NCI-H1092 treated with DMSO at 0.1 percent for 48 hours (cell line): ENCODE measurements at regions not wholly inside any gene's neighbourhood (a gene's known extent, or its start where the extent isn't known, plus 50 kb on each side); places are given as distances from the start of the nearest gene placed in this dataset.

Experiments
- DNase-seq: peaks from one replicate; lab custom pipeline; 2025; lab: John Stamatoyannopoulos, UW

- DNase-seq = no peak
These were observed 109.2 kb upstream of the HS3ST1 start for GRCh38 chr4:11537846-11538245.

- DNase-seq = no peak
These were observed 106.6 kb upstream of the HS3ST1 start for GRCh38 chr4:11535333-11535732.

DNA sequence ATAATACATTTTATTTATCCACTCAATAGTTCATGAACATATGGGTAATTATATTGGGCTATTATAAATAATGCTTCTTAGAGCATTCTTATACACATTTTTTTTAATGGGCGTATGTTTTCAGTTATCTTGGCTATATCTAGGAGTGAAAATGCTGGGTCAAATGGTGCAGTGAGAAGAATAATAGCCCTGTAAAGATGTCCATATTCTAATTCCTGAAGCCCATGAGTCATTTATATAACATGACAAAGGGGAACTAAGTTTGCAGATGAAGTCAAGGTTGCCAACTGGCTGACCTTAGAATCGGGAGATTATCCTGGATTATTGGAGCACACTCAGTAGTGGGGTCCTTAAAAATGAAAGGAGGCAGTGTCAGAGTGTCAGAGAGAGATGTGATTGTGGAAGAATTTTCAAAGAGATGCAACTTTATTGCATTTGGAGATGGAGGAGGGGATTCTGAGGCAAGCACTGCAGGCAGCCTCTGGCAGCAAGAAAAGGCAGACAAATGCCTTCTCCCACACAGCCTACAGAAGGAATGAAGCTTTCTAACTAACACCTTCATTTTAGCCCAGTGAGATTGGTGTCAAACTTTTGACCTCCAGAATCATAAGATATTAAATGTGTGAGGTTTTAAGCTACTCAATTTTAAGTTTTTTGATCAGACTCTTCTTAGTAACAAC, 106.1 kb upstream of the HS3ST1 start:
- no peak for DNase-seq

DNA sequence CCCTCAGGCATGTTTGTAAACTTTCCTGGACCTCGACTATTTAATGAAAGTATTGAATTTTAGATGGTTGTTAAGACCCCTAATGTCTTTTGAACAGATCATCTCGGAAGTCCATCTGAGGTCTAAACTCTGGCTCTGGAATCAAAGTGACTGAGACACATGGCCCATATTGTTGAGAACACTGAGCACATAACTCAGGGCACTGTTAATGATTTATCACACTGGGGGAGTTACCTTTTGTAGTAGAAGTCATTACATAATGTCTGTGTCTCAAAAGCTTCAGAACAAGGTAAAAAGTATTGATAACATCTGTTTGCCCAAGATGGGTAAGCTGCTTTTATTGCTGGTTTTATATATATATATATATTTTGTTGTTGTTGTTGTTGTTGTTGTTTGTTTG, 103.4 kb upstream of the HS3ST1 start:
- no peak for DNase-seq

GRCh38 chr4:11529625-11530201, 101.0 kb upstream of the HS3ST1 start:
- DNase-seq = no peak

GRCh38 chr4:11525085-11525484, 96.4 kb upstream of the HS3ST1 start:
- DNase-seq = no peak

- DNase-seq = no peak
These were observed 90.1 kb upstream of the HS3ST1 start for GRCh38 chr4:11518754-11519153.

GRCh38 chr4:11514779-11515419, 86.2 kb upstream of the HS3ST1 start:
- DNase-seq = no peak

GRCh38 chr4:11514003-11514402, 85.3 kb upstream of the HS3ST1 start:
- no peak for DNase-seq

DNA sequence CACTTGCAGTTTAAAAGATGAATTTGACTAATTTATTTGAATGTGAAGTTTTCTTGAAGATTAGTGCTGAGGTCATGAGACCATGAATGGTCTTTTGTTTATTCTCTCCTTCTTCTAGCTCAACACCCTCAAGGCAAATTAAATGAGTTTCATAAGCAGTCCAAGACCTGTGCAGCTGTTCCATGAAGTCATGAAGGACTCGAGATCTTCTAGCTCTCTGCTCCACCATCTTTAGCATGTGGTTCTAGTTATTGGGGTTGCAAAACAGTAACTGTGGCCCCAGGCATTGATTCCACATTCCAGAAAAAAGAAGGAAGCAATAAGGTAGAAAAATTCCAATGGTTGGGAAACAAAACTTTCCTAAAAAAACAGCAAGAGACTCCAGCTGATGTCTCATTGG, 84.2 kb upstream of the HS3ST1 start:
- DNase-seq = no peak

DNA sequence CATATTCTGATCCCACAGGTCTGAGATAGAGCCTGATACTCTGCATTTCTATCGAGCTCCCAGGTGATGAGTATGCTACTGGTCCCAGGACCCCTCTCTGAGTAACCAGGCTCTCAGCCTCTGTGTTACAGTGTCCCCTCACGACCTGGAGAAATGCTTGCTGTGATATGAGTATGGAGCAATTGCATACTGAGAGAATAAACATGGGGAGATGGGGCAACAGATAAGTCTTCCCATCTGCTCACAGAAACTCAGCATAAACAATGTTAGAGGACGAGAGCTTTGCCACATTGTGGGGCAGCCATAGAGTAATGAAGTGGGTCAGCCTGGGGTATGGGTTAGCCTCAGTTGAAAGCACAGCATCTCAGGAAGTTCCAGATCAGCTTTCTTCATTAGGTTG, 82.6 kb upstream of the HS3ST1 start:
- DNase-seq = no peak

DNA sequence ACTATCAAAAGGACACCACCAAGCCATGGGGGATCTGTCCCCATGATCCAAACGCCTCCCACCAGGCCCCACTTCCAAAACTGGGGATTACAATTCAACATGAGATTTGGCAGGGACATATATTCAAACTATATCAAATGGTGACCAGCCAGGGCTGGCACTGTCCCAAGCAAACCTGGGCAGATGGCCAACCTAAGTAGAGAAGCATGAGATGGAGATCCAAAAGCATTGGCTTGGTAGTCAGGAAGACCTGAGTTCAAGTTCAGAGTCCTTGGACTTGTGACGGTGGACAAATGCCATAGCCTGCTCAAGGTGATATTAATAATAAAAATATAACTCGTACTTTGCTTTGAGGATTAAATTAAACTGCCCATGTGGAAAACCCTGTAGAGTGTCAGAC, 79.2 kb upstream of the HS3ST1 start:
- no peak for DNase-seq

DNA sequence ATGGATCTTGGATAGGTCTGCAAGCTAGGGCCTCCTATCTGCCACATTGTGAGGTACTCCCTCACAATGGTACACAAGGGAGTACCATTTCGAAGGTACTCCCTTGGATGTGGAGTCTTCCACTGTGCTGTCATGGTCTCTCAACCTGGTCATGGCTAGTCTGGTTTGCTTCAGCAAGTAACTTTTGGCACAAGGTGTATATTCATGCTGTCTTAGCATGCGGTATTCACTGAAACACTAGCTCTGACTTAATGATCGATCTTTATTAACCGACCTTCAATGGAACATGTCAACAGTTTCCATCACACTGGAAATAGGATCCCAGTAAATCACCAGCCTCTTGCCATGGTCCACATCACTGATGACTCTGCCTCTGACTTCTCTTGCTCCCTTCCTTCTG, 77.5 kb upstream of the HS3ST1 start:
- DNase-seq = no peak

DNA sequence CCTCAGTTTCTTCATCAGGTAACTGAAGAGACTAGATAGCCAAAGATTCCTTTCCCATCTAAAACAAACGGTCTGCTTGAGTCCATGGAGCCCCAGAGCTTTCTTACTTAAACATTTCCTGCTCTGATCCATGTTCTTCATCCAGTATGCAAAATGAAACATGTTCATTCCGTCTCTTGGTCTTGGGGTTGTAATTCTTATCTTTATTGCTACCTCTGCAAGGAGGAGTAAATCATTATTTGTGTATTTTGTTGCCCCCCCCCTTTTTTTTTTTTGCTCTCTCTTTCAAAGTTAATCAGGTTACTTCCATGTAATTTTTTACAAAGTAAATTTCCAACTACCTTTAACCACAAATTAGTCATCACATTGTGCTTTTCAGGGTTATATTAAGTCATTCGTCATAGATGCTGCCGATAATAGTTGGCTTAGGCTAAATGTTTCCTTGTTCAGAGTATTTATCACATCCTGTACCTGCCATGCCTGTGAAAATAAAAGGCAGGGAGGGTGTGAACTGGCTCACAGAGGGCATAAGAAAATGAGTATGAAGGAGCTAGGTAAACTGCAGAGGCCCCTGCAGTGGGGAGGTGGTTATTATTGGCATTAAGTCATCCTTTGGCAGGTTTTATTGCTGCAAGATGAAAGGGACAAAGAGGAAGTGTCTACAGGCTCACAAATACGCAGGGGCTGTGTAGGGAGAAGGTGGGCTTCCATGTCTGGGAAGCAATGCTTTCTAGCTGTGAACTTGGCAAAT, 76.7 kb upstream of the HS3ST1 start:
- DNase-seq = no peak

DNA sequence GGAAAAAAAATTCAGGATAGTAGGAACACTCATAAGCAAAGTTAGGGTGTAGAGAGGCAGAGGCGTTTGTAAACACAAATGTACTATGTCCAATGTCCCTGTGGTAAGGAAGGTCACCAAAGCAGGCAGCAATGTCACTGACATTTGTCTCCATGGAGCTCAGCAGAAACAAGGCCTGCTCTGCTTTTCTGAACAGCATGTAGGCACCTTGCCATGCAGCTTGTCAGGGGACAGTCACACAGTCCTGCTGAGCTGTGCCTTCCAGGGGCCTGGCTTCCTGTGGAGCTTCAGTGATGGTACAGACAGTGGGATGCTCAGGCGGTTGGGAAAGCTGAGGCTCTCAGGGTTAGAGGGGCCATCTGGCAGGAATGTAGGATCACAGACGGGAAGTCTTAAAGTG, 74.5 kb upstream of the HS3ST1 start:
- no peak for DNase-seq

DNA sequence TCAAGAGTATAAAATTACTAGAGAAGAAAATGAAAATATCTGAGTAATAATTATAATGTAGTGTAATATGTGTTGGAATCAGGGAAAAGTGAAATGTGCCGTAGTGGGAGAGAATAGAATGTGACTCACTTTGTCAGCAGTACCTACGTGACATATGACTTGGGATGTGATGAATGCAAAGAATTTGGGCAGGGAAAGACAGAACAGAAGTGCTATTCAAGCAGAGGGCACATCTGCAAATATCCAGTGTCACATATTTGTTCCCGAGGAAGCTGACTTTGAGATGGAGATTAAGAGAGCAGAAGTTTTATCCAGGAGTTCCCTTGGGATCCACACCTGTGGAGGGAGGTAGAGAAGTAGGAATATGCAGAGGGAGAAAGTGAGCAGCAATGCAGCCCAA, 69.3 kb upstream of the HS3ST1 start:
- no peak for DNase-seq

- no peak for DNase-seq
These were observed 68.6 kb upstream of the HS3ST1 start for GRCh38 chr4:11497212-11497806.

DNA sequence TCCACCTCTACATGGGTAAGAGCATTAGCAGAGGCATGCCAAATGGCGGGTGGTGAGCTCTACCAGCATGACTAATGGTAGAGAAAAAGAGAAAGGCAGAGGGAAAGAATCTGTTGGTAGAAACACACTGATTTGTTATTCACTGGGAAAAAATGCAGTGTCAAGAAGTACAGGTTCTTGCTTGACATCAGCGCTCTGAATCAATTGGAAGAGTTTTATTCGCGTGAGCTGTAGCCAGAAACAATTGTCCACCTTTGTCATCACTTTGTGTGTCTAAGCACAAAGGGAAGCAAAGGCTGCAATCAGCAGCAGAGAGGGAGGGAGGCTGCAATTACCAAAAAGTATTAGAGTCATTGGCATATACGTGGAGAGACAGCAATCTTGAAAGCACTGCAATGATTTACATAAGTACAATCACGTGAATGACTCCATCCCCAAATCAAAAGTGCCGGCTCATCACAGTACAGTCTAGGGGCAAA, 67.7 kb upstream of the HS3ST1 start:
- DNase-seq = no peak

- no peak for DNase-seq
These were observed 67.1 kb upstream of the HS3ST1 start for GRCh38 chr4:11495818-11496217.

DNA sequence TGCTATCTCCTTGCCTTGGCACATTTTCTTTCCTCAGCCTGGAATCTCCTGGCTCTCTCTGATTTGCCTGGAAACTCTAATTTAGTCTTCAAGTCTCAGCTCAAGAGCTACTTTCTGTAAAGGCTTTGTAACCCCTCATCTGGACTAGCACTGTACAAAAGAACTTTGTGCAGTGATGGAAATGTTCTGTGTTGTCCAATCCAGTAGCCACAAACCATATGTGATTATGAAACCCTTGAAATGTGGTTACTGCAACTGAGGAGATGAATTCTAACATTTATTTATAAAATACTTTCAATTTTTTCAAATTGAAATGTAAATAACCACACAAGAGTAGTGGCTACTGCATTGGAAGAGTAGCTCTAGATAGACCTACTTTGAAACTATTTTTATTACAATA, 66.6 kb upstream of the HS3ST1 start:
- DNase-seq = no peak

DNA sequence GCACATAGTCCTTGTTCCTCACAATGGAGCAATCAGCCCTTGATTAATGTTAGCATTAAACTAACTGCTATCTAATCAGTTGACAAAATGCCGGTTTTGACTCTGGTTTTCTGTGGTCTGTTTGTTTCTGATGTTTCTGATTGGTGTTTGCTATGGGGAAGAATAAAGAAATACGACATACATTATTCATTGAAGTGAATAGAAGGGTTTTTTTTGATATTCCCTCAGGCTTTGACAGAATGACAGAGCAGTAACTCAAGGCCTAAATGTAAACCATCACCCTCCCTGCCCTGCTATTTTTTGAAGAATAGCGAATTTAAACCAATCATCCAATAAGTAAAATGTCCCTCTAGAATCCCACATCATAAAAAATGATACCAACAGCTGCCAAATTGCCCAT, 65.5 kb upstream of the HS3ST1 start:
- no peak for DNase-seq

GRCh38 chr4:11489453-11490083, 60.9 kb upstream of the HS3ST1 start:
- DNase-seq = no peak
